HCT116 (cell line): ENCODE measurements at regions not wholly inside any gene's neighbourhood (a gene's known extent, or its start where the extent isn't known, plus 50 kb on each side); places are given as distances from the start of the nearest gene placed in this dataset.

Source experiments
- CTCF ChIP-seq, 3 experiments: fragments of 200-600 bp in 1 of 3; sonication (generic) in 1 of 3; IDR thresholded peaks in 2 of 3; conservative IDR thresholded peaks in 1 of 3; 2 replicates each; pipeline ENCODE4 v1.5.1; 2012 to 2017; ENCODE audit warnings: low read depth in 2 of 3, low read length in 2 of 3, antibody characterized with exemption in 1 of 3, borderline replicate concordance in 1 of 3, control low read depth in 1 of 3, mild to moderate bottlenecking in 1 of 3, mixed read lengths in 1 of 3, mixed run types in 1 of 3, moderate library complexity in 1 of 3; ENCODE audit not compliant: insufficient read depth in 1 of 3
- POLR2AphosphoS5 ChIP-seq: IDR thresholded peaks from 2 replicates; pipeline ENCODE4 v1.6.1; 2011; ENCODE audit warnings: mild to moderate bottlenecking, low read depth, low read length, moderate library complexity
- ZNF274 ChIP-seq: fragments of 200-500 bp; sonication (Bioruptor generic); IDR thresholded peaks from 2 replicates; pipeline ENCODE4 v1.6.1; 2014; ENCODE audit warnings: mild to moderate bottlenecking, low read depth, low read length, inconsistent platforms

GRCh38 chr11:71064183-71064582 is 188.2 kb downstream of the SHANK2 start:
- TF ChIP-seq POLR2AphosphoS5 (no peak), ZNF274 (no peak), CTCF (IDR thresholded peaks at IDR 0.05 in 2 of 3, conservative IDR thresholded peaks at IDR 0.05 in 1 of 3; ENCODE audit: borderline replicate concordance in 1 of 3, insufficient read depth in 1 of 3, low read depth in 2 of 3, low read length in 2 of 3) (no peak)
